HG03342 (cell line): ENCODE measurements at regions not wholly inside any gene's neighbourhood (a gene's known extent, or its start where the extent isn't known, plus 50 kb on each side); places are given as distances from the start of the nearest gene placed in this dataset.

Experiments
- ATAC-seq: cut with Tn5 transposase; IDR thresholded peaks from one replicate; pipeline ENCODE4 v1.9.1; 2021; ENCODE audit warnings: mild to moderate bottlenecking, moderate library complexity; ENCODE audit not compliant: unreplicated experiment

DNA sequence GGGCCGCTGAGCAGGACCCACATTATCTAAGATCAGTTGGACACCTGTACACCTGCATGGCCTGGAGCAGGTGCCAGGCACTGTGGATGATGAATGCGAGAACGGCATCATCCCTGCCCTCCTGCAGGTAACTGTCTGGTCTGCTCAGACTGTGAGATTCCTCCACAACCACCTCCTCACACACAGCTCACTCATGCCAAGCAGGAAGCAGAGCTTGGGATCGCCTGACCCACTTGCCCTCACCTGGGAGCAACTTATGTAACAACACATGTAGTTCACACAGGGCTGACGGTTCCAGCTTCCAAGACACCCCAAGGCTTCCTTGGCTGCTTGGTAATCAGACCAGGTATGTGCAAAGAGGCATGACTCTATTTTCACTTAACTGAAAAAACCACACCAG, 359.2 kb downstream of the PREX1 start:
- no peak for ATAC-seq

DNA sequence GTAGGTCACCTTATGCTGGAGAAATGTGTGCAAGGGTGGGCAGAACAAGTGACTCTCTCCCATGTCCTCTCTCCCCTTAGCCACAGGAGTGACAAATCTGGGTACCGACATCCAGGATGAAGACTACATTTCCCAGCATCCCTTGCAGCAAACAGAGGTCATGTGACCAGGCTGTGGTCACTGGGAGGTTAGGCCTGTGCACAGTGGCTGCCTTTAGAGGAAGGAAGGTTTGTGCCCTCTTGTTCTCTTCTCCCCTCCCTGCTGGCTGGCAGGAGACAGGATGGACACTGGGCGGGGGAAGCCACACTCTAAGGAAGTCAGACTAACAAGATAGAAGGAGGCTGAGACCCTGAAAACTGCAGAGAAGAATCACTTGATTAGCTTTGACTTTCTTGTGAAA, 360.2 kb downstream of the PREX1 start:
- no peak for ATAC-seq

DNA sequence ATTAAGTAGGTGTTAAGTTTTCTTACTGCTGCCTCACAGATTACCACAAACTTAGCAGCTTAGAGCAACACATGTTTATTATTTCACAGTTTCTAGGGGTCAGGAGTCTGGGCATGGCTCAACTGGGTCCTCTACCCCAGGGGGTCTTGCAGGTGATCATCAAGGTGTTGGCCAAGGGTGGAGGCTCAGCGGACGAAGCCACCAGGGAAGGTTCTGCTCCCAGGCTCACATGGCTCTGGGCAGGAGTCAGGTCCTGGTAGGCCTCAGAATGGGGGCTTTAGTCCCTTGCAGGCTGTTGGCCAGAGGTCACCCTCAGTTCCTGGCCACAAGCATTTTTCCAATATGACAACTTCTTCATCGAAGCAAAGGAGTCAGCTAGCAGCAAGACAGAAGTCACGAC, 362.5 kb downstream of the PREX1 start:
- ATAC-seq = no peak

DNA sequence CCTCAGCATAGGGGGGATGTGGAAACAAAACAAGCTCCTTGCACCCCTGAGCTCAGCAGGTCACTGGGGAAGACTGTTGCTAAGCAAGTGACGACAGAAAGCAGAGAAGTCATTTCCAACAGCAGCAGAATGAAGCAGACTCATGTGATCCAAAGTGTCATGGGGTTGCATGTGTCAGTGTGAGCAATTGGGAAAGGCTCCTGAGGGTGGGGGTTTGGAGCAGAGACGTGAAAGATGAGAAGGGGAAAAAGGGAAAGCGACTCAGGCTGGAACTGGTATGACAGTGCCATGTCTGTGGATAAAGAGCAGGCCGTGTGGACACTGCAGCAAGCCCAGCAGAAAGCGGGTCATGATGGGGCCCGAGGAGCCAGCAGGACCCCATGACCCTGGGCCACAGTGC, 363.9 kb downstream of the PREX1 start:
- ATAC-seq = no peak

DNA sequence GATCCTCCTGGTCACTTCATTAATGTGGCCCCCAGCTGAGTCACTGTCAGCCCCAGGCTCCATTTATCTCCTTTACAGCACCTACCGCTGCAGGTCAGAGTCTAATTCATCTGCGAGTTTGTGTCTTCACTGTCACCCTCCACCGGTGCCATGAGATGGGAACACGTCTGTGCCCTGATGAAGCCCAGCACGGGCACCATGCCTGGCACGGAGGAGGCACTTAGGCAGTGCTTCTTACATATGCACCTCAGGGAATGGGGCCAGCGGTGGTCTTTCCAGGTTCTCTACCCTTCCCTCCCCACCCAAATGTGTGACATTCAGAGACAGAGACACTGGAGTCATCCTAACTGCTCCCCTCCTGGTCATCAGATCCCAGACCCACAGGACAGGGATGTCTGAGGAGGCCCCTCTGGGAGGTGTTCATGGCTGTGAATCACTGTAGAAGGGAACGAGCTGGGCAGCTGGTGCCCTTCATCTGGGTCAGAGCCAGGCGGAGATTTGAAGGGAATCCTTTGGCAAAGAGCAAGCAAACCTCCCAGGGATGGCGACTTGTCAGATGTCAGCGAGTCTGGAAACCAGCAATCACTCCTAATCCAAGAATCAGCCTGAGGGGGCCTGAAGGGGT, 364.6 kb downstream of the PREX1 start:
- ATAC-seq = no peak

DNA sequence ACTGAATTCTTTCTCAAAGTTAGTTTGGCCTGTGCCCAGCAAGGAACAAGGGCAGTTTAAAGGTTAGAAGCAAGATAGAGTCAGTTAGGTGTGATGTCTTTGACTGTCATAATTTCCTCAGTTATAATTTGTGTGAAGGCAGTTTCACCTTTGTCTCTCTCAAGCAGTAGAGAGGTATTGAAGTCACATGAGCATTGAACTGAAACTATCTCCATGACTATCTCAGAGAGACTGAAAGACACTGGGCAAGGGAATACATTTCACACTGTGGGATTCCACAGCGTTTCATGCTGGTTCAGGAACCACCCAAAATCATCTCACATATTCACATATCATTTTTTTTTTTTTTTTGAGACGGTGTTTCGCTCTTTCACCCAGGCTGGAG, 366.1 kb downstream of the PREX1 start:
- no peak for ATAC-seq

DNA sequence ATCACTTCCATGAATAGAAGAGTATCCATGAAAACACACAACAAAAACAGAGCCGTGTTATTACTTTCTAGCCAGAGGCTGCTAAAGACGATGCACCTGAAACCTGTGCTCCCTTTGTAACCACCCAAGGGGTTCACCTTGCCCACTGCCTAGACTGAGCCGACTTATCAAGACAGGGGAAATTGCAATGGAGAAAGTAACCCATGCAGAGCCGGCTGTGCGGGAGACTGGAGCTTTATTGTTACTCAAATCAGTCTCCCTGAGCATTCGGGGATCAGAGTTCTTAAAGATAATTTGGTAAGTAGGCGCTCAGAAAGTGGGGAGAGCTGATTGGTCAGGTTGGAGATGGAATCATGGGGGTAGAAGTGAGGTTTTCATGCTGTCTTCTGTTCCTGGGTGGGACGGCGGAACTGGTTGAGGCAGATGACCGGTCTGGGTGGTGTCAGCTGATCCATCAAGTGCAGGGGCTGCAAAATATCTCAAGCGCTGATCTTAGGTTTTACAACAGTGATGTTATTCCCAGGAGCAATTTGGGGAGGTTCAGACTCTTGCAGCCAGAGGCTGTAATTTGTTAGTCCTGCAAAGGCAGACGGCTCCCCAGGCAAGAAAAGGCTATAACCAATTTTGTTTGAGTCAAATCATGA, 366.6 kb downstream of the PREX1 start:
- ATAC-seq = no peak

DNA sequence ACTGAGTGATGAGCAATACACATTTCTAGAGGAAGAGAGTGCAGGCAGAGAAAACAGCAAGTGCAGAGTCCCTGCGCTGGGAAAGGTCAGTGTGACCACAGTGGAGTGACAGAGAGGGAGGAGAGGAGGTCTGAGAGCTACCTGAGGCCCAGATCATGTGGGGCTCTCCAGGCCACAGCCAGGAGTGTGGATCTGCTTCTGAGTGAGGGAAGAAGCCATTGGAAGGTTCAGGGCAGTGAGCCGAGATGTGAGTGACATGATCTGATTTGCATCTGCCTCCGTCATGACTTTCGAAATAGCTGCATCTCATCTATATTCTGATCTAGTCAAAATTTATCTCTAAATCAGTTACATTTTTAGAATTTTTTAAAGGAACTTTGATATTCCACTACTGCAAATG, 367.1 kb downstream of the PREX1 start:
- no peak for ATAC-seq

DNA sequence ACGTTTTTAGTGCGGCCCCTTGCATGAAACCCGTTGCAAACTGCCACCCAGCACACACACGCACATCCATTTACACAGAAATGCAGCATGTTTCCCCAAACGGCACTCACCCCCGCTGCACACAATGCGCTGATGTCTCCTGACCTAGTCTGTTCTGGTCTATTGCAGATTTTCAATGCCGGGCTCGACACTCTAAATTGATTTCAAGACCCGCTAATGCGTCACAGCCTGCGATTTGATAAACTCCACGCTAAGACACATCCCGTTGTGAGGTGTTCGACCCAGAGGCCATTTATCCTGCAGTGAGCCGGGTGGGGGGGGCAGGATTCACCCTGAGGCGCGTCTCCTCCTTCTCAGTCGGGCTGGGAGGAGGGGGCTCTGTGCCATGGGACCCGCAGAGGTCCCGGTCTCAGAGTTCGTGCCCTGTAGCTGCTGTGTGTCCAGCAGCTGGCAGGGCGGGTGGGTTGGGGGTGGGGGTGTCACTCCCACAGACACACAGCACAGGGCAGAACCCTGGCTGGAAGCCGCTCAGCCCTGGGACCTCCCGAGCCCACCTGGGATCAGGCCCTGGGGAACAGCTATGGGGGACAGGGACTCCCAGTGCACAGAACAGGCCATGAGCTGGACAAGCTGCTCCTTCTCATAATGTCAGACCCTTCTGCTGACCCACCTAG, 367.9 kb downstream of the PREX1 start:
- ATAC-seq = no peak

DNA sequence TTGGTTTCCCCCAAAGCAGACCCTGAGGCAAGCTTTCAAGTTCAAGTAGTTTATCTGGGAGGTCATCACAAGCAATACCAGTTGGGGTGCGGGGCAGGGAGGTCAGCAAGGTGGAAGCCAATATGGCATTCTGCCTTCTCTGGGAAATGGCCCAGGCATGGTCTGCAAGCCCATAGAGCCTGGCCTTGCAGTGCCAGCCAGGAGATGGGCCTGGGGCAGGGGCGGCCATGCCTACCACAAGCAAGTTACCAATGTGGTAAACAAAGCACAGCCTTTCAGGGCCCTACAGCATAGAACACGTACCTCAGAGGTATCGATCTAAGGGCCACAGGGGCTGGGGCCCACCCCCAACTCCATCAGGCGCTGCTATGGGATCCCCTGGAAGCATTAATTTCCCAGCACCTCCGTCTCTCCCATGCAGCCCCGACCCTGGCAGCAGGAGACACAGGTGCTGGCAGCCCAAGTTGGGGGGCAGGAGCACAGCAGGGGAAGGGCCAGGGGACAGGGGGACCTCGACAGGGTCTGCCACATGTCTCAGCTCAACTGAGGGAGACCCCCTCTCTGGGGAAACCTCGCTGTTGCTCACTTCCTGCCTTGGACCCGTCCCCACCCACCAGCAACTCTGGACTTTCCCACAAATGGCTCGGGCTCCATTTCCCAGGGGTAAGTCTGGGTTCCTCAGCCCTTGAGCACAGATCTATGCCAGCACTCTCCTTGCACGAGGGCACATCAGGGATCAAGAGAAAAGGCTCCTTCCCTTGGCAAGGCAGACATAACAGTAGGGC, 369.0 kb downstream of the PREX1 start:
- ATAC-seq = no peak

DNA sequence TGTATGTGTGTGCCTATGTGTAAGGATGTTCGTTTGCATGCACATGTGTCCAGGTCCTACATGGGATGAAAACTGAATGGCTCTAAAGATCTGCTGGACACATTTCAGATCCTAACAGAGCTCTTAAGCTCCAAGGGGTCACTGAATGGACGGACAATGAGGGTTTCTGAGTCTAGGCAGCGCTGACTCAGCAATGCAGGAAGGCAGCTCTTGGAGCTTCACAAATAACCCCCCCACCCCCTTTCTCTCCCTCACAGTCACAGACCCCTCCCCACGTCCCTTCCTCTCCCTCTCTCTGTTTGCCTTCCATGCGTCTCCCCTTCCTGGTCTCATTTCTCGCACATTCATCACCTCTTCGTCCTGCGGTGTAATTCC, 369.8 kb downstream of the PREX1 start:
- ATAC-seq = no peak

DNA sequence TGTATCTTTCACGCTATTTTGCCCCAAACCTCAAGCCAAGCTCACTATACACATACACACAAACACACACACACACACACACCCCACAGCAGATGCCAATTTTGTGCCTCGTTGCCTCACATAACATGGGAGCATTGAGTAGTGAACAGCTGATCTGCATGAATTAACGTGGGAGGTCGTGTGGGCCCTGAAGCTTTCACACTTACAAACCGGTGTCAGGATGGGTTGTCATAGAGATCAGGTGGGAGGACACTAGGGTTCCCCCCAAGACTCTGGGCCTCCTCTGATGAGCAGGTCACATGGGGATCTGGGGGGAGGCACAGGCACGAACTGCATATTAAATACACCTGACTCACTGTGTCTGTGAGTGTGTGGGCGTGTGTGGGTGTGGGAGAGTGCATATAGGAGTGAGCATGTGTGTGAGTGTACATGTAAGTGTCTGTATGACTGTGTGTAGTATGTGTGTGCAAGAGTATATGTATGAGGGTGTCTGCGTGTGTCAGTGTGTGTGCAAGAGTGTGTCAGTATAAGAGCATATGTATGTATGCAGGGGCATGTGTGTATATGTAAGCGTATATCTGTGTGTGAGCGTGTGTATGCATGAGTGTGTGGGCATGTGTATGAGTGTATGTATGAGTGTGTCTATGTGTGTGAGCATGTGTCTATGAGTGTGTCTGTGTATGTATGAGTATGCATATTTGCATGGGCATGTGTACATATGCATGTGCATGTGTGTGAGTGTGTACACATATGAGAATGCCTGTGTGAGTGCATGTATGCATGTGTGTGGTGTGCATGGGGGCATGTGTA, 370.4 kb downstream of the PREX1 start:
- no peak for ATAC-seq

DNA sequence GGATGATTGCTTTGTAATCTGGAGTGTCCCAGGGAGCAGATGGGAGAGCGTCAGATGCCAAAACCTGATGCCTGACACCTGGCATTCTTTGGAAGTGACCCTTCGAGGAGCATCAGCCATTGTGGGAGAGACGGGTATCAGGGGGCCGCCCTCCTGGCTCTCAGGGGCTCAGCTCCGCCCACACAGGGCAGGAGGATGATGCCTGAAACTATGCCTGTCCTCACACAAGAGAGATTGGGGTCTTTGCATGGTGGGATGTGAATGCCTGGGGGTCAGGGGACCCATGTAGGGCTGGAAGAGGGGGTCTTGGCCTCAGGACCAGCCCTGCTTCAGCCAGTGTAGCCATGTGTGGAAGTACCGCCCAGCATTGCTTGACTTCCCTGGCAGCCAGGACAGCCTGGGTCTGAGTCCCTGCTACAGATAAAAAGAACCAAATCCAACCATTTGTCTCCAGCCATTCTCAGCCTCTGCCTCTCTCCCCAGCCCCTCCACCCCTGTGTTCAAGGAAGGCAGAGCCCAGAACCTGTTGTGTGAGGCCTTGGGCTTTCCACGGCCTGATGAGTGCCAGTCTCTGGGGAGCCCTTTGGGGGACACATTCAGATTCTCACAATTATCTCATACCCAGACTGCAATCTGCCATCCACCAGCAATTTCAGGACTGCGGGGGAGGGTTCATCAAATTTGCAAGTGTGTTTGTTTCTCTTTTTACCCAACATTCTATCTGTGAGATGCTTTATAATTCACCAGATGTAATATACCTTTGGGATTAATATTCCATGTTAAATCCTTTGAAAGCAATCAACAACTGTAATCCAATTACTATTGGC, 371.2 kb downstream of the PREX1 start:
- ATAC-seq = no peak

DNA sequence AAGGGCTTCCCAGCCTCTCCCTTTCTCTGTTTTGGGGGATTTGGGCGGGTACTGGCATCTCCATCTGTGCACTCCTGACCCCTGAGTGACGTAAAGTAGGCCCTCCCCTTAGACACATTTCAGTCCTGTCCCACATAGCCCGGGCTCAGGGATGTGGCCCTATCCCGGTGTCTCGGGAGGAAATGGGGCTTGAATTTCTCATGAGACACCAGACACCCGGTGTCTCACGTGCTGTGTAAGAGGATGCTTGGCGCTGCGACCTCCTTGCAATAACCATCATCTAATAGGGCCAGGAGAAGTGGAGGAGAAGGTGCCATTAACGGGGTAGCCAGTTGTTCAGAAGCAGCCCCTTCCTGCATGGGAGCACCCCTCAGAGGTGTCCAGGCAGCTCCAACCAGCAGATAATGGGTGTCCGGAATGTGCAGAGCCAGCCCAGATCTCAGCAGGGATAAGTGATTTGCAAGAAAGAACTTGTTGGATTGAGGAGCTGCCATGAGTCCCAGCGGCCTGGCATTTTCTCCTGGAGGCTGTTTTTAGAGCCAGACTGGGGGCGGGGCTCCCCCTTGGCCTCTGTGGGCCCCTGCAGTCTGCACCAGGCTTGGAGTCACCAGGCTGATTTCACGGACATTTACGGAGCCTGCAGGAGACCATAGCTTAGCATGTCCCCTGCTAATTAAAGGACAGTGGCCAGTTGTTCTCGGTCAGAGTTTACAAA, 372.0 kb downstream of the PREX1 start:
- no peak for ATAC-seq

DNA sequence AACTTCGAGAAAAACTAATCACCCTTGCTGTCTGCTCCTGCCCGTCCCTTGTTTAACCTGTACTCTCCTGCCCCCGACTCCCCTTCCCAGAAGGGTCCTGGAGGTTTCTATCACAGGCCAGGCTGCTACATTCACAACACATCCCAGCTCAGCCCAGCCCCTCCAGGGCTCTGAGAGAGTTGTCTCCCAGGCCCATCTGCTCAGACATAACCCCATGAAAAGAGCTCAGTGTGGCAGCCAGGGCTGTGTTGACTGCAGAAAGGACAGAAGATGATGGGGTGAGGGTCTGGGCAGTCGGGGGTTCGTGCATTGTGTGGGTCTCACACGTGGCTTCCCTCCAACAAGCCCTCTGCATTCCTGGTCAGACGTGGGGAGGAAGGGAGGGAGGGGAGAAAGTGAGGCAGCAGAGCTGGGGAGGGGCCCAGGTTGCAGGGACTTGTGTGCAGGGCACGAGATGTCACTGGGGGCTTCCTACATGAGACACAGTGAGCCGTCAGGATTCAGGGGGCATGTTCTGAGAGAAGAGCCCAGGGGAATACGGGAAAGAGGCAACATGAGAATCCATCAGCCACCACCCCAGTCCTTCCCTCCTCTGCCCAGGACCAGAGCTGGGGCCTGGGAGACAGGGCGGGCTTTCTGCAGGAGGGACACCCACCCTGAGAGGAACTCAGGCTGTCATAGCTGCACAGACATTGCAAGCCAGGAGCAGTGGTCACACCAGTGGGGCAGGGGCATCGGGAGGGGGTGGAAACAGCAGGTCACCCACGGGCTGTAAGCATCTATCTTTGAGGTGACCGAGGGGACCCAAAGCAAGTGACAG, 372.9 kb downstream of the PREX1 start:
- ATAC-seq = no peak

DNA sequence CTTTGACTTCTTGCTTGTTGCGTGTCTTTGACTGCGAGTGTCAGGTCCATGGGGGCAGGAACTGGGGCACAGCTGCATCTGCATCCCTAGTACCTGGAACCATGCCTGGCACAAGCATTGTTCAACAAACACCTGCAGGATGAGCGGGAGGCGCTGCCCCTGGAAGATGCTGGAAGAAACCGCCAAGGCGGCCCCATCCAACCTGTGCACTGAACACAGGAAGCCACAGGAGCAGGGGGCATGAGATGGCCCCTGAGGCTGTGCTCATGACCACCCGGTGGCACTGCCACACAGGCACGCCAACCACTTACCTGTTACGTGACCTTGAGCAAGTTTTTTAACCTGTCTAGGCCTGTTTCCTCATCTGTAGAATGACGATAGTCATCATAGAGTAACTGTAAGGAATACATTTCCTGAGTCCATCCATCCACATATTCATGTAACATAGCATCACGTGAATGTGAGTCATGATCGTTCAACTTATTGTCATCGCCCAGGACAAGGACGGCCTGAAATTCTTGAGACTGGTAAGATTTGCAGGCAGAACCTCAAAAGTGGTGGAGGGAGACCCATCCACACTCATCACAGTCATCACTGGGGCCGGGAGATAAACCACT, 374.2 kb downstream of the PREX1 start:
- no peak for ATAC-seq

DNA sequence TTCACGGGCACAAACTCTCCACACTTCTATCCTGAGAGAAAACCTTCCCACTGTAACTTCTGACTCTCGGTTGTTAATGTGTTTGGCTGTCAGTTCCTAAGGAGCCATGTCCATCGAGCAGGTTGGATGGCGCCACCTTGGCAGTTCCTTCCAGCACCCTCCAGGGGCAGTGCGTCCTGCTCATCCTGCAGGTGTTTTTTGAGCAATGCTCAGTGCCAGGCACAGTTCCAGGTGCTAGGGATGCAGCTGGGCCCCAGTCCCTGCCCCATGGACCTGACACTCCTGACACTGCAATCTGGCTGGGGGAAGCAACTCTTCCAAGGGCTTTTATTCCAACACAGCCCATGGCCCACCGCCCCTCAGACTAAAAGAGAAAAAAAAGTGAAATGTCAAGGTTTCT, 376.4 kb downstream of the PREX1 start:
- ATAC-seq = no peak
